K562 (cell line): ENCODE measurements at regions not wholly inside any gene's neighbourhood (a gene's known extent, or its start where the extent isn't known, plus 50 kb on each side); places are given as distances from the start of the nearest gene placed in this dataset.

Source experiments
- FOXJ3 ChIP-seq: sonication (generic); formaldehyde crosslinking; IDR thresholded peaks from 2 replicates; pipeline ENCODE4 v1.4.0; 2020; ENCODE audit warnings: mild to moderate bottlenecking, missing genetic modification reagents
- MAFK ChIP-seq: IDR thresholded peaks from 2 replicates; pipeline ENCODE4 v1.6.1; 2011; ENCODE audit warnings: low read length, improper control_type of control experiment
- TBL1XR1 ChIP-seq, 2 experiments: IDR thresholded peaks; 2 replicates each; pipeline ENCODE4 v1.6.1; 2012; ENCODE audit warnings: improper control_type of control experiment in 2 of 2, low read length in 2 of 2, mild to moderate bottlenecking in 1 of 2

GRCh38 chr3:74106925-74107324 lies 482.2 kb upstream of the PDZRN3 start:
- no peak for TF ChIP-seq MAFK
- TF ChIP-seq TBL1XR1 (IDR thresholded peaks at IDR 0.05; ENCODE audit: low read length in 2 of 2), result no peak
- TF ChIP-seq FOXJ3, result no peak
